SK-N-SH treated with all-trans-retinoic acid at 6 μM for 48 hours (cell line): ENCODE measurements at regions not wholly inside any gene's neighbourhood (a gene's known extent, or its start where the extent isn't known, plus 50 kb on each side); places are given as distances from the start of the nearest gene placed in this dataset.
"Not testable (repeated sequence)": the region's sequence is repeated elsewhere in the genome, so short reads cannot be mapped to it uniquely, and the experiment has no call there.

ENCODE experiments used
- ARNTL ChIP-seq: fragments of 450-650 bp; formaldehyde crosslinking; IDR thresholded peaks from 2 replicates; pipeline ENCODE4 v1.5.0; 2020; ENCODE audit warnings: low read depth, mild to moderate bottlenecking, moderate library complexity, borderline replicate concordance
- RARB ChIP-seq: fragments of 250-450 bp; sonication (Bioruptor Pico); IDR thresholded peaks from 2 replicates; pipeline ENCODE4 v1.8.0; 2021; ENCODE audit warnings: mild to moderate bottlenecking, moderate library complexity
- SNAI2 ChIP-seq: fragments of 250-450 bp; sonication (Bioruptor Pico); IDR thresholded peaks from 2 replicates; pipeline ENCODE4 v1.5.0; 2020; ENCODE audit warnings: mild to moderate bottlenecking, moderate library complexity
- TCF4 ChIP-seq: fragments of 250-450 bp; sonication (Bioruptor Pico); IDR thresholded peaks from 2 replicates; pipeline ENCODE4 v1.8.0; 2021; ENCODE audit warnings: mild to moderate bottlenecking, moderate library complexity, borderline replicate concordance
- ZC3H10 ChIP-seq: fragments of 250-450 bp; sonication (Bioruptor Pico); IDR thresholded peaks from 2 replicates; pipeline ENCODE4 v1.5.1; 2021; ENCODE audit warnings: mild to moderate bottlenecking, moderate library complexity
- ZFP3 ChIP-seq: fragments of 250-450 bp; sonication (Bioruptor Pico); IDR thresholded peaks from 2 replicates; pipeline ENCODE4 v1.5.0; 2020; ENCODE audit warnings: mild to moderate bottlenecking, moderate library complexity
- TF ChIP-seq, protein P1 (sequence below): fragments of 250-450 bp; sonication (Bioruptor Pico); IDR thresholded peaks from 2 replicates; pipeline ENCODE4 v1.5.0; 2020; ENCODE audit warnings: mild to moderate bottlenecking, moderate library complexity

DNA sequence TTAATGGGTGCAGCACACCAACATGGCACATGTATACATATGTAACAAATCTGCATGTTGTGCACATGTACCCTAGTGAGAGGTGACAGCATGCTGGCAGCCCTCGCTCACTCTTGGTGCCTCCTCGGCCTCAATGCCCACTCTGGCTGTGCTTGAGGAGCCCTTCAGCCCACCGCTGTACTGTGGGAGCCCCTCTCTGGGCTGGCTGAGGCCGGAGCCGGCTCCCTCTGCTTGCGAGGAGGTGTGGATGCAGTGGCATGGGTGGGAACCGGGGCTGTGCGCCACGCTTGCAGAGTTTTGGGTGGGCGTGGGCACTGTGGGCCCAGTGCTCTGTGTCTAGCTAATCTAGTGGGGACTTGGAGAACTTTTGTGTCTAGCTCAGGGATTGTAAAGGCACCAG lies 315.9 kb upstream of the MAN1A1 start:
- TF ChIP-seq SNAI2; ZFP3 (CRISPR knock-in tag); RARB (CRISPR knock-in tag); ARNTL (CRISPR knock-in tag); TCF4; ZC3H10 (CRISPR knock-in tag): not testable (repeated sequence)
- TF ChIP-seq, protein P1, sequence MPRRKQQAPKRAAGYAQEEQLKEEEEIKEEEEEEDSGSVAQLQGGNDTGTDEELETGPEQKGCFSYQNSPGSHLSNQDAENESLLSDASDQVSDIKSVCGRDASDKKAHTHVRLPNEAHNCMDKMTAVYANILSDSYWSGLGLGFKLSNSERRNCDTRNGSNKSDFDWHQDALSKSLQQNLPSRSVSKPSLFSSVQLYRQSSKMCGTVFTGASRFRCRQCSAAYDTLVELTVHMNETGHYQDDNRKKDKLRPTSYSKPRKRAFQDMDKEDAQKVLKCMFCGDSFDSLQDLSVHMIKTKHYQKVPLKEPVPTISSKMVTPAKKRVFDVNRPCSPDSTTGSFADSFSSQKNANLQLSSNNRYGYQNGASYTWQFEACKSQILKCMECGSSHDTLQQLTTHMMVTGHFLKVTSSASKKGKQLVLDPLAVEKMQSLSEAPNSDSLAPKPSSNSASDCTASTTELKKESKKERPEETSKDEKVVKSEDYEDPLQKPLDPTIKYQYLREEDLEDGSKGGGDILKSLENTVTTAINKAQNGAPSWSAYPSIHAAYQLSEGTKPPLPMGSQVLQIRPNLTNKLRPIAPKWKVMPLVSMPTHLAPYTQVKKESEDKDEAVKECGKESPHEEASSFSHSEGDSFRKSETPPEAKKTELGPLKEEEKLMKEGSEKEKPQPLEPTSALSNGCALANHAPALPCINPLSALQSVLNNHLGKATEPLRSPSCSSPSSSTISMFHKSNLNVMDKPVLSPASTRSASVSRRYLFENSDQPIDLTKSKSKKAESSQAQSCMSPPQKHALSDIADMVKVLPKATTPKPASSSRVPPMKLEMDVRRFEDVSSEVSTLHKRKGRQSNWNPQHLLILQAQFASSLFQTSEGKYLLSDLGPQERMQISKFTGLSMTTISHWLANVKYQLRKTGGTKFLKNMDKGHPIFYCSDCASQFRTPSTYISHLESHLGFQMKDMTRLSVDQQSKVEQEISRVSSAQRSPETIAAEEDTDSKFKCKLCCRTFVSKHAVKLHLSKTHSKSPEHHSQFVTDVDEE (CRISPR knock-in tag): not testable (repeated sequence)
